ENCODE measurements at regions not wholly inside any gene's neighbourhood (a gene's known extent, or its start where the extent isn't known, plus 50 kb on each side); places are given as distances from the start of the nearest gene placed in this dataset.
A peak's percentile ranks its signal among the peaks of the same experiment; 100 is the strongest.

DNA sequence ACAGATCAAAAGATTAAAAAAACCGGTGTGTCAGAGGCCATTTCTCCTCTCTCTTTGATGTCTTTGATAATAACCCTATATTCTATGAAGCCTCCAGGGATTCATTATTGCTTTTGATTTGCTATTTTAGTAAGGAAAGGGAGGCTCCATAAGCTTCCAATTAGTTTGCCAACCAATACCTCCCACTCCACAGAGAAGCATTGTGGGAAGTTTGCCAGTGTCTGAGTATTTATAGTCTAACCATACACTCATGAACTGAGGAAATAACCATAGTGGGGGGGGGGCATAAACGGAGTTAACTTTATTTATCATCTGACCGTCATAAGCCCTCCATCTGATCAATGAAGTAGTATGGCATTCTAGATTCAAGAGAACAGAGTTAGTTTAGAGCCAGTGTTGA is 1066.8 kb upstream of the PABPC4L start:
- TF ChIP-seq, protein P1, sequence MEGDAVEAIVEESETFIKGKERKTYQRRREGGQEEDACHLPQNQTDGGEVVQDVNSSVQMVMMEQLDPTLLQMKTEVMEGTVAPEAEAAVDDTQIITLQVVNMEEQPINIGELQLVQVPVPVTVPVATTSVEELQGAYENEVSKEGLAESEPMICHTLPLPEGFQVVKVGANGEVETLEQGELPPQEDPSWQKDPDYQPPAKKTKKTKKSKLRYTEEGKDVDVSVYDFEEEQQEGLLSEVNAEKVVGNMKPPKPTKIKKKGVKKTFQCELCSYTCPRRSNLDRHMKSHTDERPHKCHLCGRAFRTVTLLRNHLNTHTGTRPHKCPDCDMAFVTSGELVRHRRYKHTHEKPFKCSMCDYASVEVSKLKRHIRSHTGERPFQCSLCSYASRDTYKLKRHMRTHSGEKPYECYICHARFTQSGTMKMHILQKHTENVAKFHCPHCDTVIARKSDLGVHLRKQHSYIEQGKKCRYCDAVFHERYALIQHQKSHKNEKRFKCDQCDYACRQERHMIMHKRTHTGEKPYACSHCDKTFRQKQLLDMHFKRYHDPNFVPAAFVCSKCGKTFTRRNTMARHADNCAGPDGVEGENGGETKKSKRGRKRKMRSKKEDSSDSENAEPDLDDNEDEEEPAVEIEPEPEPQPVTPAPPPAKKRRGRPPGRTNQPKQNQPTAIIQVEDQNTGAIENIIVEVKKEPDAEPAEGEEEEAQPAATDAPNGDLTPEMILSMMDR (IDR thresholded peaks at IDR 0.05; ENCODE audit: unreplicated experiment) = no peak
- Mint-ChIP-seq H3K36me3 (ENCODE audit: low read depth, unreplicated experiment) (no peaks in the 10 kb centered on the region), H3K4me1 (ENCODE audit: unreplicated experiment) (no peaks in the 10 kb centered on the region), H3K27ac (ENCODE audit: unreplicated experiment) (no peak overlapping the region), H3K27me3 (ENCODE audit: unreplicated experiment) (peaks cover 3% of the 10 kb centered on the region), H3K4me3 (ENCODE audit: unreplicated experiment) (no peak overlapping the region), H3K9me3 (ENCODE audit: unreplicated experiment) (no peaks in the 10 kb centered on the region)
- DNase-seq (ENCODE audit: low spot score) = no peak

DNA sequence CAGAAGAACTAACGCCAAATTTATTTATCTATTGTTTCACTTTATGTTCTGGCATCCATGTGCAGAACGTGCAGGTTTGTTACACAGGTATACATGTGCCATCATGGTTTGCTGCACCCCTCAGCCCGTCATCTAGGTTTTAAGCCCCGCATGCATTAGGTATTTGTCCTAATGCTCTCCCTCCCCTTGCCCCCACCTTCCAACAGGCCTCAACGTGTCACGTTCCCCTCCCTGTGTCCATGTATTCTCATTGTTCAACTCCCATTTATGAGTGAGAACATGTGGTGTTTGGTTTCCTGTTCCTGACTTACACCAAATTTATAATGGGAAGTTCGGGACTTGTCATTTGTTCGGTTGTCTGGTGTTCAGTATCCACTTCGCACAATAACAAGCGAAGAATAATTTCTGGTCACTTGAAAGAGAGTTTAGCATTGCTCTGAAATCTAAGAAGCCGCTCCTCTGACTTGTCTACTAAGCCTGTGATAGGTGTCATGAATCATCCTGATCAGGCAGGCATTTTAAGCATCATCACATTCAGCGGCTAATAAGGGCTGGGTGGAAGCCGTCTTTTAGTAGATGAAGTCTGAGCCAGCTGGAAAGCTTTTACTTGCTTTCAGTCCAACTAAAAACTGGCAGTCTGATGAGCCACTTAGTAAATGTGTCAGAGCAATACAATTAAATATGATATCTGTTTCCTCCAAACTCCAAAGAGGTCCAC is 1065.7 kb upstream of the PABPC4L start:
- TF ChIP-seq, protein P1 (IDR thresholded peaks at IDR 0.05; ENCODE audit: unreplicated experiment) = no peak
- Mint-ChIP-seq H3K9me3 (ENCODE audit: unreplicated experiment) (no peaks in the 10 kb centered on the region), H3K4me1 (ENCODE audit: unreplicated experiment) (no peaks in the 10 kb centered on the region), H3K36me3 (ENCODE audit: low read depth, unreplicated experiment) (no peaks in the 10 kb centered on the region), H3K27ac (ENCODE audit: unreplicated experiment) (peak overlapping the region; percentile 10), H3K4me3 (ENCODE audit: unreplicated experiment) (no peak overlapping the region), H3K27me3 (ENCODE audit: unreplicated experiment) (peaks cover 3% of the 10 kb centered on the region)
- DNase-seq (ENCODE audit: low spot score) = no peak

DNA sequence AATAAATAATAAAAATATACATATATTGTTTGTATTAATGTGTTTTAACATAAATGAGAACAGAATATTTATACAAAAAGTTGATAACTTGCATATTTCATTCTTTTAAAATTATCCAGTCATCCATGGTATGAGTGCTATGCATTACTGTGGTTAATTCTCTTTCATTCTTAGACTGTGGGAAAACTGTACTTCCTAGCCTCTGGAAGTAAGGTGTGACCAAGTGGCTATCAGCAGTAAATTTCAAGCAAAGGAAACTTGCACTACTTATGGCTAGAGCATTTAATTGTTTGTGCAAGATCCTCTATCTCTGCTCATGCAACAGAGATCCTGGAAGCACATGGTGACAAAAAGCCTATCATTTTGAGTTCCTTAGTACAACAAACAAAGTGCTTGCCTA is 1054.5 kb upstream of the PABPC4L start:
- Mint-ChIP-seq H3K4me1 (ENCODE audit: unreplicated experiment) (no peaks in the 10 kb centered on the region), H3K27me3 (ENCODE audit: unreplicated experiment) (no peaks in the 10 kb centered on the region), H3K9me3 (ENCODE audit: unreplicated experiment) (no peaks in the 10 kb centered on the region), H3K36me3 (ENCODE audit: low read depth, unreplicated experiment) (no peaks in the 10 kb centered on the region), H3K27ac (ENCODE audit: unreplicated experiment) (no peak overlapping the region), H3K4me3 (ENCODE audit: unreplicated experiment) (no peak overlapping the region)
- no peak for DNase-seq (ENCODE audit: low spot score)
- TF ChIP-seq, protein P1 (IDR thresholded peaks at IDR 0.05; ENCODE audit: unreplicated experiment) = no peak

DNA sequence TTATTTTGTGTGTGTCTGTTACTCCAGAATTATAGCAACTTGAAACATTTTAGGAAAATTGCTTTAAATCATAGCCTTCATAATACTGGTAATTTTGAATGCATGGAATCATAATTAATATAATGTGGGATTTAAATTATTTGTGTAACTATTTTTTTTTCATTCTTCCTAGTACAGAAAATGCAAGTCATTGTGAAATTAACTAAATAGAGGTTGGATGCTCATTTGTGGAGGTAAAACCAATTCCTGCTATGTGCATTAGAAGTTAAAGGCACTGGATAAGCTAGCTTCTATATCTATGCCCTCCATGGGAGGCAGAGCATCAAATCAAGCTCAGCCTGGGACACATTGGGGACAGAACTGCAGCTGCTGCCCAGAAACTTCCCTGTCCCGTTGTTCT is 1048.5 kb upstream of the PABPC4L start:
- Mint-ChIP-seq H3K4me3 (ENCODE audit: unreplicated experiment) (no peak overlapping the region), H3K27ac (ENCODE audit: unreplicated experiment) (no peak overlapping the region), H3K4me1 (ENCODE audit: unreplicated experiment) (no peaks in the 10 kb centered on the region), H3K36me3 (ENCODE audit: low read depth, unreplicated experiment) (no peaks in the 10 kb centered on the region), H3K9me3 (ENCODE audit: unreplicated experiment) (no peaks in the 10 kb centered on the region), H3K27me3 (ENCODE audit: unreplicated experiment) (no peaks in the 10 kb centered on the region)
- TF ChIP-seq, protein P1 (IDR thresholded peaks at IDR 0.05; ENCODE audit: unreplicated experiment) = no peak
- no peak for DNase-seq (ENCODE audit: low spot score)

DNA sequence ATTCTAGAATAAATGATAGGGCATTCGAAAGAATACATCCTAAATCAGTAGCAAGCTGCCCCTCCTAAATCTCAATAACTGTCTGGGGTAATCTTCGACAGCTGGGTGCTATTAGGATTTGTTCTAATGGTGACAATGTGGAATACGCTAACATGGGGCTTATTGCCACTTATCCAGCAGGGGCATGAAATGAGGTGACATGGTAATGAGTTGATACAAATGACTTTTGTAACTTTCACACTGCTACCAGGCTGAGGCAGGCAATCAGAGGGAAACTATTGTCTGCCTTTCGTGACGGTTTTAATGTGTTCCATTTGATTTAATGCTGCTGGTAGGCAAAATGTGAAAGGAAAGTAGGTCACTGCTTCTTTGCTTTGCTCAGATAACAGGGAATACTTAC is 1047.4 kb upstream of the PABPC4L start:
- TF ChIP-seq, protein P1 (IDR thresholded peaks at IDR 0.05; ENCODE audit: unreplicated experiment) = no peak
- H3K27me3 Mint-ChIP-seq (ENCODE audit: unreplicated experiment) = no peaks in the 10 kb centered on the region
- H3K4me3 Mint-ChIP-seq (ENCODE audit: unreplicated experiment) = no peak overlapping the region
- DNase-seq (ENCODE audit: low spot score) = no peak
- no peaks in the 10 kb centered on the region for H3K36me3 Mint-ChIP-seq (ENCODE audit: low read depth, unreplicated experiment)
- no peak overlapping the region for H3K27ac Mint-ChIP-seq (ENCODE audit: unreplicated experiment)
- H3K4me1 Mint-ChIP-seq (ENCODE audit: unreplicated experiment) = no peaks in the 10 kb centered on the region
- no peaks in the 10 kb centered on the region for H3K9me3 Mint-ChIP-seq (ENCODE audit: unreplicated experiment)

Data from endothelial cell (in vitro differentiated cells).